Lung (tissue), 9 donors: ENCODE measurements at regions not wholly inside any gene's neighbourhood (a gene's known extent, or its start where the extent isn't known, plus 50 kb on each side); places are given as distances from the start of the nearest gene placed in this dataset.
A peak's percentile ranks its signal among the peaks of the same experiment; 100 is the strongest.
"Not testable (repeated sequence)": the region's sequence is repeated elsewhere in the genome, so short reads cannot be mapped to it uniquely, and the experiment has no call there.

Experiments
- ATAC-seq: fragments of 200-7000 bp; cut with Tn5 transposase; one replicate; pipeline ENCODE4 v1.9.1; 2020; ENCODE audit warnings: moderate number of reproducible peaks; ENCODE audit not compliant: insufficient read depth, low FRiP score
- DNase-seq, 3 donors: peaks; one replicate each; pipeline ENCODE4 v3.0.0-alpha.2; 2013 to 2017
- H3K27ac ChIP-seq, 2 donors: one replicate each; pipeline ENCODE4 v1.5.1; 2013; ENCODE audit warnings: mild to moderate bottlenecking in 2 of 2, moderate library complexity in 2 of 2, control low read depth in 1 of 2, inconsistent platforms in 1 of 2, low read depth in 1 of 2, low read length in 1 of 2
- H3K27me3 ChIP-seq, 3 donors: one replicate each; pipeline ENCODE4 v1.5.1; 2013; ENCODE audit warnings: low read length in 2 of 3; ENCODE audit not compliant: control insufficient read depth in 3 of 3, insufficient read depth in 3 of 3
- H3K36me3 ChIP-seq, 4 donors: one replicate each; pipeline ENCODE4 v1.5.1; 2013; ENCODE audit warnings: low read length in 4 of 4, mild to moderate bottlenecking in 1 of 4, moderate library complexity in 1 of 4; ENCODE audit not compliant: control insufficient read depth in 4 of 4, insufficient read depth in 4 of 4
- H3K4me1 ChIP-seq, 5 donors: one replicate each; pipeline ENCODE4 v1.5.1; 2013; ENCODE audit warnings: low read length in 5 of 5, mild to moderate bottlenecking in 2 of 5, moderate library complexity in 1 of 5; ENCODE audit not compliant: control insufficient read depth in 5 of 5, insufficient read depth in 5 of 5
- H3K4me3 ChIP-seq: one replicate; pipeline ENCODE4 v1.5.1; 2013; ENCODE audit warnings: mild to moderate bottlenecking, control low read depth, moderate library complexity
- H3K9ac ChIP-seq, 2 donors: one replicate each; pipeline ENCODE4 v1.5.1; 2013; ENCODE audit warnings: low read length in 2 of 2, control low read depth in 1 of 2; ENCODE audit not compliant: insufficient read depth in 1 of 2
- H3K9me3 ChIP-seq, 4 donors: one replicate each; pipeline ENCODE4 v1.5.1; 2013; ENCODE audit warnings: low read length in 3 of 4, mild to moderate bottlenecking in 1 of 4, moderate library complexity in 1 of 4; ENCODE audit not compliant: control insufficient read depth in 4 of 4, insufficient read depth in 3 of 4
- WGBS, 2 donors: extraction: QIAGEN DNeasy Blood & Tissue Kit; methylation state at CpG; one replicate each; pipeline ENCODE4 v1.1.7; 2013; 5-methylcytosine and 5-hydroxymethylcytosine counted together
- donor health status: Bipolar disorder and iron deficiency.
- donor health status: healthy.
- donor health status: DM: yes; HTN: yes; CAD: no.

DNA sequence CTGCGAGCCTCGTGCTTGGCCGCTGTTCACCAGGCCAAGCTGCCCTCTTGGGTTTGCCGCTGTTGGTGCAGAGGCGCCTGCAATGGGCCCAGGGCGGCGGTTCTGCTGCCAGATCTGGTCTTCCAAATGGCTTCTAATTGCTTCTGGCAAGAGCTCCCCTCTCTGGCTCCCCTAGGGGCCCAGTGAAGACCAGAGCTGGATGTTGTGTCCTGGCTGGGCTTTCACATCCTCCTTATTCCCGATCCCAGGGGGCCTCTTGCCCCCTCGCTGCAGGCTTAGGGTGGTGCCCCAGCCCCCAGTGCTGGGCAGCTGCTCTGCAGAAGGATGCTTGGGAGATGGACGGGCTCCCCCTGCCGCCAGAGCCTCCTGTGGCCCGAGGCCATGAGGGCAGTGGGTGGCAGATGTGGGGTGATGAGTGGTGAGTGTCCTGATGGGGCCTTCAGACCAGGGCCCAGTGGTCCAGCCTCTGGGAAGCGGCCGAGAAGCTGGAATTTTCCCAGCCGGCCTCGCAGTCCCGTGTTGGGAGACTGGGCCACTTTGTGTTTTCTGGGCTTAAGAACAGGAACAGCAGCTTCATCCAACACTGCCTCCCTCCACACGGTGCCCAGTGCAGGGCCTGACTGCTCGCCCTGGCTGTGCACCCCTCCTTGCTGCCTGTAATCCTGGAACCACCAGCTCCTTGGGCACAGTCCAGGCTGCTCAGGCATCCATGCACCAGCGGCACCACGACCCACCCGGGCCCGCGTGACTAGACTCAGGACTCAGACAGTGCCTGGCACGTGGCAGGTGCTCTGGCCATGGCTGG is 194.8 kb downstream of the LAT start:
- not testable (repeated sequence) for H3K9me3 ChIP-seq, H3K27me3 ChIP-seq, ATAC-seq, H3K36me3 ChIP-seq, H3K4me3 ChIP-seq, H3K9ac ChIP-seq
- peak; percentile 56 for DNase-seq
- peaks cover 0 to 28% (median 7%) of the 10 kb centered on the region in 5 donors for H3K4me1 ChIP-seq
- WGBS, 2 donors = 85 to 94% methylated on average over 25 of the region's 25 CpGs
- H3K27ac ChIP-seq = peak overlapping the region; percentile 50 to 76

GRCh38 chr16:29177888-29178726 is 193.3 kb downstream of the LAT start:
- Histone ChIP-seq H3K27ac (peak overlapping the region; percentile 62 to 89), H3K4me1 (peaks cover 0 to 23% (median 3%) of the 10 kb centered on the region in 5 donors)
- H3K9me3 ChIP-seq, H3K27me3 ChIP-seq, H3K4me3 ChIP-seq, H3K36me3 ChIP-seq, H3K9ac ChIP-seq: not testable (repeated sequence)
- ATAC-seq = peak; percentile 28
- DNase-seq = peak; percentile 54 to 67 (median 65)
- 42 to 62% methylated on average over 19 of the region's 24 CpGs for WGBS, 2 donors

DNA sequence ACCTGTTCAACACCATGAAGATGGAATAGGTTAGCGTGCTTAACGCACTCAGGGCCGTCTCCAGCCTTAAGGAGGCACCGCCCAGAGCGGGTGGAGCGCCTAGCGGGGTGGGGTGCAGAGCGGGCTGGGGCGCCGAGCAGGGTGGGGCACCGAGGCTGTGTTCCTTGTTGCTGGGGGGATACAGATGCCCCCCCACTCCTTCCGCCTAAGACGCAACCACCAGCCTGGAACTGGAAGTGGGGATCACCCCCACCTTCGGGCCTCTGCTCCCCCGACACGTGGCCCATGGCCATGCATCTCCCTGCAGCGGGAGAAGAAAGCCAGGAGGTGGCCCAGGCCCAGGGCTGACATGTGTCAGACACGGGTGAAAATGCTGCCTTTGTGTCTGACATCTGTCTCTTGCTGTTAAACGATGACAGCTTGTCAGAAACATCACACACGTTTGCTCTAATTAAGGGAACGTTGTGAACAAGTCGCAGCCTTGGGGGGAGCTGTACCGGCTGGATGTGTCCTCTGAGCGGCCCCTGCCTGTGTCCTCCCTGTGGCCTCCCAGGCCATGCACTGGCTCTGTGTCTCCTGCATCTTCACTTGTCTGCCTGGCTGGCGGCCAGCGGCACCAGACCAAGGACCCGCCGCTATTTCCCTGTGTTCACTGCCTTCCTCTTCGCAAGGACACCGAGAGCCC is 192.5 kb downstream of the LAT start:
- H3K9me3 ChIP-seq, H3K36me3 ChIP-seq, H3K27me3 ChIP-seq, ATAC-seq, H3K4me3 ChIP-seq, H3K9ac ChIP-seq: not testable (repeated sequence)
- Histone ChIP-seq H3K4me1 (peaks cover 0 to 23% (median 3%) of the 10 kb centered on the region in 5 donors), H3K27ac (peak overlapping the region; percentile 62 to 89)
- peak in 2 of 3 donors; percentile 31 to 43 for DNase-seq
- WGBS, 2 donors = 62 to 81% methylated on average over 28 to 30 of the region's 30 CpGs

- 97 to 100% methylated on average over 7 of the region's 7 CpGs for WGBS, 2 donors
- not testable (repeated sequence) for H3K9me3 ChIP-seq, H3K4me3 ChIP-seq, H3K27me3 ChIP-seq, H3K36me3 ChIP-seq, ATAC-seq, H3K9ac ChIP-seq, DNase-seq
- peaks cover 0 to 23% (median 3%) of the 10 kb centered on the region in 5 donors for H3K4me1 ChIP-seq
- peak overlapping the region in 1 of 2 donors; percentile 89 for H3K27ac ChIP-seq
These were observed 192.0 kb downstream of the LAT start for GRCh38 chr16:29176822-29177202.

DNA sequence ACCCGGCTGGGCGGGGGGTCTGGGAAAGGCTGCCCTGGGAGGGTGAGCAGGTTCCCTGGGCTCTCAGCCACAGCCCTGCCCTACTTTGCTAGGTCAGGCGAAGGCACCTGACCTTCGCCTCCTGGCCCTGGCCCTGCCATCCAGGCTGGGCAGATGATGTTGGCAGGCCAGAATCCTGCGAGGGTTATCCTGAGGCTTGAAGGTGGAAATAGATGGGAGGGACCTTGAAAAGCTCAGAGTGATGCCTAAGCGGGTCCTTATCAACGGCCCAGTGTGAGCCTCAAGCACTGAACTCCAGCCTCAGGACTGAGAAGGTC is 191.3 kb downstream of the LAT start:
- not testable (repeated sequence) for H3K36me3 ChIP-seq, H3K4me3 ChIP-seq, H3K27me3 ChIP-seq, DNase-seq, H3K9me3 ChIP-seq, H3K9ac ChIP-seq, ATAC-seq
- H3K4me1 ChIP-seq = peaks cover 0 to 23% (median 6%) of the 10 kb centered on the region in 5 donors
- peak overlapping the region in 1 of 2 donors; percentile 89 for H3K27ac ChIP-seq
- WGBS, 2 donors = 82 to 93% methylated on average over 7 of the region's 7 CpGs

DNA sequence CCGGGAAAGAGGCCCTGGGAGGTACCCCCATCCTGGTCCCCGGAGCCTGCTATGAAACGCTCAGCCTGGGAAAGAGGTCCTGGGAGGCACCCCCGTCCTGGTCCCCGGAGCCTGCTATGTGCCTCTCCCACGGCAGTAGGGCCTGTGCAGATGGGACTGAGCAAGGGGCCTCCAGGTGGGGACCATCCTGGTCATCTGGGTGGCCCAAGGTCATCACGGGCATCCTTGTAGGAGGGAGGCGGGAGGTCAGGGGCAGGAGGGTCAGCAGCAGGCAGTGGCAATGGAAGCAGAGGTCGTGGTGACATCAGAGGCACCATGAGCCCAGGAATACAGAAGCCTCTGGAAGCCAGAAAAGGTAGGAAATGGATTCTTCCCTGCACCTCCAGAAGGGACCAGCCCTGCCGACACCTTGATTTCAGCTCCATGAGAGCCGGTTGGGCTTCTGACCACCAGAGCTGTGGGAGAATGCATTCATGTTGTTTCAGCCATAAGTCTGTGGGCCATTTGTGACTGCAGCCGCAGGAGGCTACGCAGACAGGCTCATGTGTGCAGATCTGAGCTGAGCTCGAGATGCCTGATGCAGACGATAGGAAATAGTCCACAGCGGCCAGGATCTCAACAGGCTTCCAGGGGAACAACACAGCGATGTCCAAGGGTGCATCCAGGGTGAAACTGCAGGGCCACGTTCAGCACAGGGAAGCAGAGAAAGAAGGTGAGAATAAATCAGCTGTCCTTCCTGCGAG is 190.7 kb downstream of the LAT start:
- not testable (repeated sequence) for H3K9me3 ChIP-seq, H3K4me3 ChIP-seq, H3K27ac ChIP-seq, ATAC-seq, H3K27me3 ChIP-seq, DNase-seq, H3K9ac ChIP-seq, H3K36me3 ChIP-seq
- H3K4me1 ChIP-seq = peaks cover 0 to 26% (median 6%) of the 10 kb centered on the region in 5 donors
- WGBS, 2 donors = 92 to 94% methylated on average over 17 to 19 of the region's 19 CpGs

DNA sequence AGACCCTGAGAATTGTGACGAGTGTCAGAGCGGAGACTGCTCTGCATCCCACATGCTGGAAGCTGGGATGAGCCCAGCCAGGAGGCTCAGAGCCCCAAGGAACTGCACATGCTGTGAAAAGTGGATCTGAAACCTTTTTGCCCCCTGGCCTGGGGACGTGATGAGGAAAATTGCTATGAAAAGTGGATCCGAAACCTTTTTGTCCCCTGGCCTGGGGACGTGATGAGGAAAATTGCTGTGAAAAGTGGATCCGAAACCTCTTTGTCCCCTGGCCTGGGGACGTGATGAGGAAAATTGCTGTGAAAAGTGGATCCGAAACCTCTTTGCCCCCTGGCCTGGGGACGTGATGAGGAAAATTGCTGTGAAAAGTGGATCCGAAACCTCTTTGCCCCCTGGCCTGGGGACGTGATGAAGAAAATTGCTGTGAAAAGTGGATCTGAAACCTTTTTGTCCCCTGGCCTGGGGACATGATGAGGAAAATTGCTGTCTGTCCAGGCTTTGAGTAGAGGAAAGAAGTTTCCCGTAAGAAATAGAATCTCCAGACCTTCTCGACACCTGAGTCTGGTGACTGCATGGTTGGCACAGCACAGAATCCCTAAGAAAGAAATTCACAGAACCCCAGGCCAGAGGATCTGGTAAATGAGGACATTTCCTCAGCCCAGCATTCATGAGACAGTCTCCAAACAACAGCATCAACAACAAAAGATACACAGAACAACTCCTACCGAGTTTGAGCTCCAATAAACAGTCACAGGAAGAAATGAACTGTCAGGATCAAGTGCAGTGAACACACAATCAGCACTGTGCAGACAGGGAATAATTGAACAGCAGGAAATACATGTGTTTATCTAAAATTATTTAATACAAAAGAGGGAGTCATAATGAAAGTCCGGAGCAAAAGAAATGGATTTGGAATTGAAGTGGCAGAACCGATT is 188.8 kb downstream of the LAT start:
- H3K9me3 ChIP-seq, DNase-seq, ATAC-seq, H3K4me3 ChIP-seq, H3K36me3 ChIP-seq, H3K27me3 ChIP-seq, H3K9ac ChIP-seq: not testable (repeated sequence)
- Histone ChIP-seq H3K4me1 (peaks cover 0 to 20% (median 6%) of the 10 kb centered on the region in 5 donors), H3K27ac (peak overlapping the region in 1 of 2 donors; percentile 59)
- 77 to 80% methylated on average over 16 of the region's 16 CpGs for WGBS, 2 donors
